H9 (cell line): ENCODE measurements at regions not wholly inside any gene's neighbourhood (a gene's known extent, or its start where the extent isn't known, plus 50 kb on each side); places are given as distances from the start of the nearest gene placed in this dataset.
"Not testable (repeated sequence)": the region's sequence is repeated elsewhere in the genome, so short reads cannot be mapped to it uniquely, and the experiment has no call there.

ENCODE experiments used
- DNase-seq: peaks from one replicate; pipeline ENCODE4 v3.0.0-alpha.2; 2017
- H2AFZ ChIP-seq: one replicate; pipeline ENCODE4 v1.6.1; 2013; ENCODE audit warnings: mild to moderate bottlenecking, low read length, control low read depth, moderate library complexity
- H2AK5ac ChIP-seq: 2 replicates; pipeline ENCODE4 v1.6.1; 2013; ENCODE audit warnings: low read length, control low read depth, mixed read lengths; ENCODE audit not compliant: insufficient read length
- H2BK120ac ChIP-seq: one replicate; pipeline ENCODE4 v1.6.1; 2013; ENCODE audit warnings: low read depth, mild to moderate bottlenecking, low read length, control low read depth, inconsistent platforms; ENCODE audit not compliant: poor library complexity, severe bottlenecking
- H2BK12ac ChIP-seq: 2 replicates; pipeline ENCODE4 v1.6.1; 2013; ENCODE audit warnings: low read length, control low read depth, mixed read lengths, low read depth; ENCODE audit not compliant: insufficient read length
- H2BK15ac ChIP-seq: 2 replicates; pipeline ENCODE4 v1.6.1; 2013; ENCODE audit warnings: low read depth, low read length, control low read depth
- H2BK20ac ChIP-seq: one replicate; pipeline ENCODE4 v1.6.1; 2013; ENCODE audit warnings: low read depth, mild to moderate bottlenecking, low read length, control low read depth, inconsistent platforms; ENCODE audit not compliant: poor library complexity, severe bottlenecking
- H2BK5ac ChIP-seq: 2 replicates; pipeline ENCODE4 v1.6.1; 2013; ENCODE audit warnings: low read length, control low read depth, mixed read lengths; ENCODE audit not compliant: insufficient read length
- H3K14ac ChIP-seq: 2 replicates; pipeline ENCODE4 v1.6.1; 2013; ENCODE audit warnings: low read length, control low read depth; ENCODE audit not compliant: insufficient read depth
- H3K18ac ChIP-seq: 2 replicates; pipeline ENCODE4 v1.6.1; 2013; ENCODE audit warnings: low read depth, mild to moderate bottlenecking, mixed read lengths, low read length, control low read depth; ENCODE audit not compliant: insufficient read length
- H3K23ac ChIP-seq: 2 replicates; pipeline ENCODE4 v1.6.1; 2013; ENCODE audit warnings: low read length, control low read depth, mixed read lengths, low read depth; ENCODE audit not compliant: insufficient read length
- H3K23me2 ChIP-seq: 2 replicates; pipeline ENCODE4 v1.6.1; 2013; ENCODE audit warnings: low read depth, mild to moderate bottlenecking, mixed read lengths, low read length, control low read depth; ENCODE audit not compliant: insufficient read length, poor library complexity, severe bottlenecking
- H3K27ac ChIP-seq: 2 replicates; pipeline ENCODE4 v1.5.1; 2013; ENCODE audit warnings: low read length, control low read depth, mixed read lengths, low read depth; ENCODE audit not compliant: insufficient read length
- H3K27me3 ChIP-seq: 2 replicates; pipeline ENCODE4 v1.6.1; 2013; ENCODE audit warnings: low read length, control low read depth, inconsistent platforms; ENCODE audit not compliant: insufficient read depth
- H3K4ac ChIP-seq: 2 replicates; pipeline ENCODE4 v1.6.1; 2013; ENCODE audit warnings: low read depth, mild to moderate bottlenecking, control low read depth, inconsistent platforms, low read length, moderate library complexity
- H3K4me1 ChIP-seq: 2 replicates; pipeline ENCODE4 v1.6.1; 2013; ENCODE audit warnings: low read length, control low read depth, inconsistent platforms; ENCODE audit not compliant: insufficient read depth
- H3K4me2 ChIP-seq: 2 replicates; pipeline ENCODE4 v1.6.1; 2013; ENCODE audit warnings: low read length, control low read depth, mixed read lengths; ENCODE audit not compliant: insufficient read length, insufficient read depth
- H3K56ac ChIP-seq: 2 replicates; pipeline ENCODE4 v1.6.1; 2013; ENCODE audit warnings: low read depth, mild to moderate bottlenecking, mixed read lengths, low read length, control low read depth; ENCODE audit not compliant: insufficient read length
- H3K79me1 ChIP-seq: 2 replicates; pipeline ENCODE4 v1.6.1; 2013; ENCODE audit warnings: low read depth, mild to moderate bottlenecking, moderate library complexity, low read length, control low read depth, inconsistent platforms; ENCODE audit not compliant: insufficient read depth, poor library complexity, severe bottlenecking
- H3K79me2 ChIP-seq: 2 replicates; pipeline ENCODE4 v1.6.1; 2013; ENCODE audit warnings: low read length, control low read depth, inconsistent platforms; ENCODE audit not compliant: insufficient read depth
- H3K9ac ChIP-seq: 2 replicates; pipeline ENCODE4 v1.6.1; 2013; ENCODE audit warnings: low read length, control low read depth, mixed read lengths; ENCODE audit not compliant: insufficient read length; ENCODE audit errors: extremely low read depth
- H3K9me3 ChIP-seq: one replicate; pipeline ENCODE4 v1.6.1; 2013; ENCODE audit warnings: low read depth, low read length, inconsistent platforms; ENCODE audit not compliant: control insufficient read depth
- H3T11ph ChIP-seq: one replicate; pipeline ENCODE4 v1.6.1; 2013; ENCODE audit warnings: mild to moderate bottlenecking, low read length, control low read depth, inconsistent platforms
- H4K20me1 ChIP-seq: one replicate; pipeline ENCODE4 v1.6.1; 2013; ENCODE audit not compliant: control insufficient read depth, insufficient read length, insufficient read depth
- H4K5ac ChIP-seq: 2 replicates; pipeline ENCODE4 v1.6.1; 2013; ENCODE audit warnings: low read depth, mild to moderate bottlenecking, mixed read lengths, low read length, control low read depth; ENCODE audit not compliant: insufficient read length
- H4K8ac ChIP-seq: replicated peaks from 2 replicates; pipeline ENCODE4 v1.6.1; 2013; ENCODE audit warnings: low read length, control low read depth, mixed read lengths, low read depth; ENCODE audit not compliant: insufficient read length
- H4K91ac ChIP-seq: 2 replicates; pipeline ENCODE4 v1.6.1; 2013; ENCODE audit warnings: low read depth, mild to moderate bottlenecking, moderate library complexity, mixed read lengths, low read length, control low read depth; ENCODE audit not compliant: insufficient read length
- H3K27ac Mint-ChIP-seq, 3 experiments: 2 replicates in 2 of 3; 3 replicates in 1 of 3; pipeline ENCODE4 v1.8.0; 2020 to 2021; ENCODE audit warnings: mixed read lengths in 3 of 3, mild to moderate bottlenecking in 1 of 3, moderate library complexity in 1 of 3
- H3K27me3 Mint-ChIP-seq: 2 replicates; pipeline ENCODE4 v1.8.0; 2021; ENCODE audit warnings: low read depth, mild to moderate bottlenecking, moderate library complexity, mixed read lengths
- H3K36me3 Mint-ChIP-seq, 3 experiments: 2 replicates in 2 of 3; 3 replicates in 1 of 3; pipeline ENCODE4 v1.8.0; 2020 to 2021; ENCODE audit warnings: low read depth in 3 of 3, mixed read lengths in 3 of 3; ENCODE audit not compliant: insufficient read depth in 1 of 3
- H3K4me1 Mint-ChIP-seq, 2 experiments: 2 replicates each; pipeline ENCODE4 v1.8.0; 2020; ENCODE audit warnings: mixed read lengths in 2 of 2
- H3K4me3 Mint-ChIP-seq, 2 experiments: 2 replicates in 1 of 2; 3 replicates in 1 of 2; pipeline ENCODE4 v1.8.0; 2020 to 2021; ENCODE audit warnings: mild to moderate bottlenecking in 2 of 2, mixed read lengths in 2 of 2, moderate library complexity in 1 of 2
- H3K9me3 Mint-ChIP-seq, 2 experiments: 2 replicates in 1 of 2; 3 replicates in 1 of 2; pipeline ENCODE4 v1.8.0; 2020; ENCODE audit warnings: mild to moderate bottlenecking in 2 of 2, mixed read lengths in 2 of 2, moderate library complexity in 1 of 2
- WGBS: extraction: QIAGEN DNeasy Blood & Tissue Kit; methylation state at CpG from one replicate; pipeline ENCODE4 v1.1.7; 2013; ENCODE audit warnings: missing lambda C conversion rate, low lambda C conversion rate, mixed read lengths; ENCODE audit not compliant: insufficient read length; ENCODE audit errors: extremely low coverage; 5-methylcytosine and 5-hydroxymethylcytosine counted together
- TF ChIP-seq, protein P1 (sequence below): fragments of 200-600 bp; sonication (generic); conservative IDR thresholded peaks from 3 replicates; pipeline ENCODE4 v1.8.0; 2021; ENCODE audit warnings: antibody characterized with exemption, mild to moderate bottlenecking

DNA sequence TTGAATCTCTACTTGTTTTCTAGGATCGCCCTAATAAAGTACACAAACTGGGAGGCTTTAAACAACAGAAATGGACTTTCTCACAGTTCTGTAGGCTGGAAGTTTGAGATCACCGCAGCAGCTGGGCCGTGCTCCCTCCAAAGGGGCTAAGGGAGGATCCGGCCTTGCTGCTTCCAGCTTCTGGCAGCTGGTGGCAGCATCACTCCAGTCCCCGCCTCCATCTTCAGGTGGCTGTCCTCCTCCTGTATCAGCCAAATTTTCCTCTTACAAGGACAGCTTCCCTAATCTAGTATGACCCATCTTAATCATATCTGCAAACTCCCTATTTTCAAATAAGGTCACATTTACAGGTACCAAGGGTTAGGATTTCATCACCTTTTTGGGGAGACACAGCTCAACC lies 120.5 kb downstream of the MRPL57 start:
- H3K14ac ChIP-seq, H3K23ac ChIP-seq, H3K18ac ChIP-seq, H3K27ac ChIP-seq, H4K5ac ChIP-seq, H3K9ac ChIP-seq, H2BK20ac ChIP-seq, H3K27me3 Mint-ChIP-seq, H3K56ac ChIP-seq, H2BK120ac ChIP-seq, H3K9me3 ChIP-seq, H2BK5ac ChIP-seq, H3K79me2 ChIP-seq, H3T11ph ChIP-seq, H4K20me1 ChIP-seq, H3K36me3 Mint-ChIP-seq, H4K91ac ChIP-seq, H2BK15ac ChIP-seq, H4K8ac ChIP-seq, H3K79me1 ChIP-seq, H2AFZ ChIP-seq, H3K4ac ChIP-seq, H3K4me2 ChIP-seq, H3K27me3 ChIP-seq, H2BK12ac ChIP-seq, H3K23me2 ChIP-seq, H3K9me3 Mint-ChIP-seq, H2AK5ac ChIP-seq, H3K4me1 ChIP-seq: not testable (repeated sequence)
- Mint-ChIP-seq H3K4me3 (peak overlapping the region; percentile 24 to 96; a peak in 2 of 5 replicates), H3K27ac (peak overlapping the region in 2 of 3 experiments; percentile 50 to 79; a peak in 2 of 7 replicates), H3K4me1 (peaks cover 32 to 34% of the 10 kb centered on the region in 2 experiments)
- peak; percentile 76 for DNase-seq
- TF ChIP-seq, protein P1, sequence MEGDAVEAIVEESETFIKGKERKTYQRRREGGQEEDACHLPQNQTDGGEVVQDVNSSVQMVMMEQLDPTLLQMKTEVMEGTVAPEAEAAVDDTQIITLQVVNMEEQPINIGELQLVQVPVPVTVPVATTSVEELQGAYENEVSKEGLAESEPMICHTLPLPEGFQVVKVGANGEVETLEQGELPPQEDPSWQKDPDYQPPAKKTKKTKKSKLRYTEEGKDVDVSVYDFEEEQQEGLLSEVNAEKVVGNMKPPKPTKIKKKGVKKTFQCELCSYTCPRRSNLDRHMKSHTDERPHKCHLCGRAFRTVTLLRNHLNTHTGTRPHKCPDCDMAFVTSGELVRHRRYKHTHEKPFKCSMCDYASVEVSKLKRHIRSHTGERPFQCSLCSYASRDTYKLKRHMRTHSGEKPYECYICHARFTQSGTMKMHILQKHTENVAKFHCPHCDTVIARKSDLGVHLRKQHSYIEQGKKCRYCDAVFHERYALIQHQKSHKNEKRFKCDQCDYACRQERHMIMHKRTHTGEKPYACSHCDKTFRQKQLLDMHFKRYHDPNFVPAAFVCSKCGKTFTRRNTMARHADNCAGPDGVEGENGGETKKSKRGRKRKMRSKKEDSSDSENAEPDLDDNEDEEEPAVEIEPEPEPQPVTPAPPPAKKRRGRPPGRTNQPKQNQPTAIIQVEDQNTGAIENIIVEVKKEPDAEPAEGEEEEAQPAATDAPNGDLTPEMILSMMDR: peak; percentile 69
- WGBS: no CpG with 5 or more reads among the region's 5 CpGs
